HepG2 (cell line): ENCODE measurements at regions not wholly inside any gene's neighbourhood (a gene's known extent, or its start where the extent isn't known, plus 50 kb on each side); places are given as distances from the start of the nearest gene placed in this dataset.

Experiments used
- ATAC-seq: fragments of 200-7000 bp; cut with Tn5 transposase; 3 replicates; pipeline ENCODE4 v1.9.1; 2020; ENCODE audit warnings: mild to moderate bottlenecking, moderate library complexity
- BruUV-seq: library from RNA; stranded (reverse); fragments of 400-500 nt; replicated peaks from 2 replicates; lab custom pipeline; 2021; lab: Mats Ljungman, UMichigan
- CTCF ChIA-PET: fragments of 300-600 bp; formaldehyde crosslinking; extraction: SDS; loops from one replicate; lab custom pipeline; 2021; ENCODE audit warnings: low total read pairs, inconsistent platforms, low intra/inter-chr PET ratio; lab: Yijun Ruan, JAX
- POLR2A ChIA-PET: fragments of 350-600 bp; sonication (Branson Sonifier 250); formaldehyde crosslinking; loops from one replicate; lab custom pipeline; 2020; ENCODE audit warnings: antibody characterized with exemption, inconsistent platforms; lab: Yijun Ruan, JAX
- DNase-seq: peaks from one replicate; pipeline ENCODE4 v3.0.0-alpha.2; 2015; ENCODE audit warnings: low spot score
- FAIRE-seq: peaks from 3 replicates; lab custom pipeline; 2011; peaks lifted over from hg19 to GRCh38; lab: Jason Lieb, UNC
- H2AFZ ChIP-seq: one replicate; pipeline ENCODE4 v1.6.1; 2011; ENCODE audit warnings: low read length, inconsistent platforms
- H3K27ac ChIP-seq: fragments of 300-600 bp; 3 replicates; pipeline ENCODE4 v1.8.0; 2011; ENCODE audit warnings: mixed run types, mild to moderate bottlenecking, mixed read lengths, low read length, inconsistent platforms; ENCODE audit not compliant: insufficient read depth; ENCODE audit errors: extremely low read length
- H3K27me3 ChIP-seq, 2 experiments: fragments of 200-600 bp in 1 of 2; 2 replicates in 1 of 2; 3 replicates in 1 of 2; pipeline versions ENCODE4 v1.6.0 to v1.8.0; 2011; ENCODE audit warnings: low read length in 2 of 2, mild to moderate bottlenecking in 2 of 2, moderate library complexity in 2 of 2, inconsistent platforms in 1 of 2; ENCODE audit not compliant: insufficient read depth in 2 of 2, control insufficient read depth in 1 of 2
- H3K36me3 ChIP-seq, 2 experiments: fragments of 200-600 bp in 1 of 2; replicated peaks in 1 of 2; 2 replicates in 1 of 2; 3 replicates in 1 of 2; pipeline versions ENCODE4 v1.5.1 to v1.8.0; 2011; ENCODE audit warnings: low read length in 2 of 2, inconsistent platforms in 1 of 2; ENCODE audit not compliant: insufficient read depth in 2 of 2, control insufficient read depth in 1 of 2
- H3K4me1 ChIP-seq: 2 replicates; pipeline ENCODE4 v1.5.1; 2012; ENCODE audit warnings: low read length, inconsistent platforms; ENCODE audit not compliant: insufficient read depth
- H3K4me2 ChIP-seq: 2 replicates; pipeline ENCODE4 v1.6.0; 2011; ENCODE audit warnings: low read depth, low read length, inconsistent platforms
- H3K4me3 ChIP-seq, 3 experiments: fragments of 200-600 bp in 1 of 3; sonication (generic), shearing (Covaris generic) in 1 of 3; replicated peaks in 1 of 3; 2 replicates each; pipeline ENCODE4 v1.5.1; 2011 to 2016; ENCODE audit warnings: low read length in 3 of 3, inconsistent platforms in 2 of 3, low read depth in 2 of 3, mild to moderate bottlenecking in 2 of 3, control low read depth in 1 of 3, mixed read lengths in 1 of 3; ENCODE audit not compliant: insufficient read depth in 1 of 3
- H3K79me2 ChIP-seq: one replicate; pipeline ENCODE4 v1.6.1; 2011; ENCODE audit warnings: low read length, inconsistent platforms; ENCODE audit not compliant: insufficient read depth
- H3K9ac ChIP-seq: 2 replicates; pipeline ENCODE4 v1.6.0; 2011; ENCODE audit warnings: mild to moderate bottlenecking, low read depth, low read length, inconsistent platforms; ENCODE audit not compliant: insufficient read depth
- H3K9me3 ChIP-seq: 2 replicates; pipeline ENCODE4 v1.5.1; 2012; ENCODE audit warnings: mild to moderate bottlenecking, low read length
- H4K20me1 ChIP-seq: 2 replicates; pipeline ENCODE4 v1.6.0; 2011; ENCODE audit warnings: inconsistent platforms, mild to moderate bottlenecking, low read length, moderate library complexity; ENCODE audit not compliant: insufficient read depth
- ATF7 ChIP-seq, 2 experiments: fragments of 450-650 bp in 1 of 2; sonication (generic) in 1 of 2; formaldehyde crosslinking in 1 of 2; IDR thresholded peaks; 2 replicates each; pipeline versions ENCODE4 v1.4.0 to v1.6.1; 2016 to 2020; ENCODE audit warnings: antibody characterized with exemption in 1 of 2, mild to moderate bottlenecking in 1 of 2, missing genetic modification reagents in 1 of 2
- CREB1 ChIP-seq, 2 experiments: fragments of 450-650 bp in 1 of 2; IDR thresholded peaks; 2 replicates each; pipeline ENCODE4 v1.6.1; 2016 to 2017; ENCODE audit warnings: control low read depth in 1 of 2, mild to moderate bottlenecking in 1 of 2, missing compliant biosample characterization in 1 of 2, missing genetic modification characterization in 1 of 2
- HOXD1 ChIP-seq: sonication (generic); formaldehyde crosslinking; IDR thresholded peaks from 2 replicates; pipeline ENCODE4 v1.5.0; 2020; ENCODE audit warnings: missing genetic modification reagents
- TAF15 ChIP-seq: fragments of 200-400 bp; formaldehyde crosslinking; IDR thresholded peaks from one replicate; pipeline ENCODE4 v1.6.1; 2018; ENCODE audit warnings: mild to moderate bottlenecking, low read depth, low read length; ENCODE audit not compliant: poor library complexity, severe bottlenecking
- ZC3H4 ChIP-seq: sonication (generic); formaldehyde crosslinking; IDR thresholded peaks from 2 replicates; pipeline ENCODE4 v1.4.0; 2020; ENCODE audit warnings: missing genetic modification reagents, borderline replicate concordance
- ZMYM4 ChIP-seq: sonication (generic); formaldehyde crosslinking; IDR thresholded peaks from 2 replicates; pipeline ENCODE4 v1.8.1; 2023; ENCODE audit warnings: mild to moderate bottlenecking, missing genetic modification reagents
- ZNF138 ChIP-seq: sonication (generic); formaldehyde crosslinking; IDR thresholded peaks from 2 replicates; pipeline ENCODE4 v1.5.0; 2020; ENCODE audit warnings: mild to moderate bottlenecking, low read depth, missing genetic modification reagents
- ZNF225 ChIP-seq: sonication (generic); formaldehyde crosslinking; IDR thresholded peaks from 2 replicates; pipeline ENCODE4 v1.4.0; 2020; ENCODE audit warnings: mild to moderate bottlenecking, missing genetic modification reagents
- ZNF33B ChIP-seq: sonication (generic); formaldehyde crosslinking; IDR thresholded peaks from 2 replicates; pipeline ENCODE4 v1.5.1; 2020; ENCODE audit warnings: mild to moderate bottlenecking, missing genetic modification reagents
- ZNF430 ChIP-seq: sonication (generic); formaldehyde crosslinking; IDR thresholded peaks from 2 replicates; pipeline ENCODE4 v1.9.0; 2021; ENCODE audit warnings: mild to moderate bottlenecking, missing genetic modification reagents
- ZNF557 ChIP-seq: sonication (generic); formaldehyde crosslinking; IDR thresholded peaks from 2 replicates; pipeline ENCODE4 v1.4.0; 2020; ENCODE audit warnings: missing genetic modification reagents
- ZNF775 ChIP-seq: sonication (generic); formaldehyde crosslinking; IDR thresholded peaks from 2 replicates; pipeline ENCODE4 v1.4.0; 2020; ENCODE audit warnings: missing genetic modification reagents, mild to moderate bottlenecking, moderate library complexity, borderline replicate concordance
- WGBS: methylation state at CpG from one replicate; pipeline ENCODE4 v1.1.6; 2017; ENCODE audit warnings: low lambda C conversion rate; 5-methylcytosine and 5-hydroxymethylcytosine counted together
- in situ Hi-C: cut with HindIII; loops from 2 replicates; pipeline ENCODE4 v1.10.0; 2017; ENCODE audit warnings: low pct_unique_long_range_greater_than_20kb; ENCODE audit not compliant: extremely low pct_ligation_motif_present
- intact Hi-C: fragments of 100-400 bp; cut with micrococcal nuclease; formaldehyde crosslinking; loops from one replicate; pipeline ENCODE4 v1.10.0; 2022; ENCODE audit not compliant: unreplicated experiment
- TF ChIP-seq, protein P1 (sequence below): sonication (generic); formaldehyde crosslinking; IDR thresholded peaks from 2 replicates; pipeline ENCODE4 v1.5.0; 2020; ENCODE audit warnings: mild to moderate bottlenecking, low read depth, missing genetic modification reagents, borderline replicate concordance
- TF ChIP-seq, protein P2 (sequence below), 2 experiments: sonication (generic) in 1 of 2; formaldehyde crosslinking in 1 of 2; IDR thresholded peaks; 2 replicates each; pipeline versions ENCODE4 v1.5.1 to v1.6.1; 2011 to 2020; ENCODE audit warnings: borderline replicate concordance in 1 of 2, low read depth in 1 of 2, low read length in 1 of 2, mild to moderate bottlenecking in 1 of 2, missing genetic modification reagents in 1 of 2, moderate library complexity in 1 of 2

DNA sequence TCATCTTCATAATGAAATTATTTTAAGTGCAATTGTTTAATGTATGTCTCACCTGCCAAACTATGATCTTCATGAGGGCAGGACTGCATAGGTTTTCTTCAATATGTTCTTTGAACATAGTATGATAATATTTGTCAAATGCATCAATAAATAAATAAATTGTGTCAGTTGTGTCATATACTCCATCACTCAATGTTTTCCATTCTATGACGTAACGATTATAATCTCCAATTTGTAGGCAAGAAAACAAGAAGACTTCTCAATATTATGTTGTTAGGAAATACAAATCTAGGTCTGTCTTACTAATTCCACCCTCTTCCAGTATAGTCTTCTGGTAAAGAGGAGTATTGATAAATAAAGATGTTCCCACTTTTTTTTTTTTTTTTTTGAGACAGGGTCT lies 858.1 kb downstream of the MAFB start:
- ChIA-PET CTCF (no interaction called here), POLR2A (no interaction called here)
- FAIRE-seq, result no peak

DNA sequence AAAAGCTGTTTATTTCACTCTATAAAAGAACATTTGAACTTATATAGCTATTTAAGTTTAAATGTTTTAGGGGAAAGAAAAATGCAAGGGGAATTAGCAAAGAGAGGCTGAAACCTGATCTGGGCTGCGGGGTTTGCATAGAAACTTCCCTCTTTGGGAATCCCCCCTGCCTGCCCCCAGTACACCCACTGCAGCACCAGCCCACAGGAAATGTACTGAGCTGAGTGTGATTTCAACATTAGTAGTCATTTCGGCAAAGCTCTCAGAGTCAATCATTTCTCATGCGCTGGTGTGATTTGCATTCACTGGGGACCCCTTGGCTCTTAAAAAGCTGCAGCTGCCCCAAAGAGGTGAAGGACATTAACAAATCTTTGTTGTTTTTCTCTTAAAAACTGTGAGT lies 859.4 kb downstream of the MAFB start:
- H3K79me2 ChIP-seq, result no peaks in the 10 kb centered on the region
- intact Hi-C loops (no loop called here), in situ Hi-C loops (no loop called here)
- DNase-seq (no peak), FAIRE-seq (no peak), ATAC-seq (no peak)
- H4K20me1 ChIP-seq, result no peaks in the 10 kb centered on the region
- H2AFZ ChIP-seq, result no peak overlapping the region
- no peak overlapping the region for H3K4me2 ChIP-seq
- 54% methylated on average over 3 of the region's 3 CpGs for WGBS
- no peaks in the 10 kb centered on the region for H3K27me3 ChIP-seq
- POLR2A ChIA-PET, result no interaction called here
- H3K9me3 ChIP-seq, result peaks cover 99% of the 10 kb centered on the region
- no peak overlapping the region for H3K4me3 ChIP-seq
- H3K36me3 ChIP-seq, result no peaks in the 10 kb centered on the region
- CTCF ChIA-PET, result no interaction called here
- no TSS peak for BruUV-seq
- H3K9ac ChIP-seq, result no peak overlapping the region
- H3K4me1 ChIP-seq, result no peaks in the 10 kb centered on the region
- H3K27ac ChIP-seq, result no peak overlapping the region
- TF ChIP-seq HOXD1 (CRISPR knock-in tag) (no peak), ZNF225 (no peak), ZNF33B (CRISPR knock-in tag) (no peak), ZNF138 (CRISPR knock-in tag) (no peak), ZNF430 (no peak), ZNF775 (CRISPR knock-in tag) (no peak), ZC3H4 (CRISPR knock-in tag) (no peak), TAF15 (no peak), ZMYM4 (CRISPR knock-in tag) (no peak)
- TF ChIP-seq, protein P1, sequence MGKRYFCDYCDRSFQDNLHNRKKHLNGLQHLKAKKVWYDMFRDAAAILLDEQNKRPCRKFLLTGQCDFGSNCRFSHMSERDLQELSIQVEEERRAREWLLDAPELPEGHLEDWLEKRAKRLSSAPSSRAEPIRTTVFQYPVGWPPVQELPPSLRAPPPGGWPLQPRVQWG (CRISPR knock-in tag), result no peak
- TF ChIP-seq, protein P2, sequence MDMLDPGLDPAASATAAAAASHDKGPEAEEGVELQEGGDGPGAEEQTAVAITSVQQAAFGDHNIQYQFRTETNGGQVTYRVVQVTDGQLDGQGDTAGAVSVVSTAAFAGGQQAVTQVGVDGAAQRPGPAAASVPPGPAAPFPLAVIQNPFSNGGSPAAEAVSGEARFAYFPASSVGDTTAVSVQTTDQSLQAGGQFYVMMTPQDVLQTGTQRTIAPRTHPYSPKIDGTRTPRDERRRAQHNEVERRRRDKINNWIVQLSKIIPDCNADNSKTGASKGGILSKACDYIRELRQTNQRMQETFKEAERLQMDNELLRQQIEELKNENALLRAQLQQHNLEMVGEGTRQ (IDR thresholded peaks at IDR 0.05; ENCODE audit: low read depth, low read length), result no peak
- TF ChIP-seq, protein P2 (CRISPR knock-in tag; IDR thresholded peaks at IDR 0.05; ENCODE audit: borderline replicate concordance), result no peak

More for the DNA sequence above, 858.1 kb downstream of the MAFB start:
- intact Hi-C loops, result no loop called here
- no peak overlapping the region for H3K4me3 ChIP-seq
- H3K27me3 ChIP-seq, result no peaks in the 10 kb centered on the region
- H3K79me2 ChIP-seq, result no peaks in the 10 kb centered on the region
- in situ Hi-C loops, result no loop called here
- ATAC-seq (no peak), DNase-seq (no peak)
- H4K20me1 ChIP-seq, result no peaks in the 10 kb centered on the region
- H3K4me1 ChIP-seq, result no peaks in the 10 kb centered on the region
- H3K4me2 ChIP-seq, result no peak overlapping the region
- no peak overlapping the region for H3K27ac ChIP-seq
- WGBS, result 43% methylated on average over 2 of the region's 2 CpGs
- H2AFZ ChIP-seq, result no peak overlapping the region
- no peaks in the 10 kb centered on the region for H3K36me3 ChIP-seq
- no peak for TF ChIP-seq ZNF557 (CRISPR knock-in tag)
- peak; percentile 88 for TF ChIP-seq CREB1 (IDR thresholded peaks at IDR 0.05)
- TF ChIP-seq CREB1 (CRISPR knock-in tag; IDR thresholded peaks at IDR 0.05), result no peak
- peak; percentile 85 for TF ChIP-seq ATF7 (IDR thresholded peaks at IDR 0.05)
- TF ChIP-seq ATF7 (CRISPR knock-in tag; IDR thresholded peaks at IDR 0.05), result no peak
- BruUV-seq, result no TSS peak
- H3K9me3 ChIP-seq, result peaks cover 97% of the 10 kb centered on the region
- H3K9ac ChIP-seq, result no peak overlapping the region
